NT2/D1 (cell line): ENCODE measurements at regions not wholly inside any gene's neighbourhood (a gene's known extent, or its start where the extent isn't known, plus 50 kb on each side); places are given as distances from the start of the nearest gene placed in this dataset.

Experiments
- DNase-seq: peaks from one replicate; pipeline ENCODE4 v3.0.0-alpha.2; 2011; ENCODE audit warnings: low read depth, low spot score
- H3K27me3 ChIP-seq: 2 replicates; pipeline ENCODE4 v1.6.0; 2011; ENCODE audit warnings: mild to moderate bottlenecking; ENCODE audit not compliant: insufficient read length, insufficient read depth
- H3K36me3 ChIP-seq: 2 replicates; pipeline ENCODE4 v1.6.1; 2011; ENCODE audit warnings: mild to moderate bottlenecking, low read length, mixed read lengths; ENCODE audit not compliant: insufficient read depth, insufficient read length
- H3K4me1 ChIP-seq: 2 replicates; pipeline ENCODE4 v1.5.1; 2011; ENCODE audit not compliant: insufficient read depth, insufficient read length
- H3K4me3 ChIP-seq: 2 replicates; pipeline ENCODE4 v1.5.1; 2011; ENCODE audit warnings: low read depth; ENCODE audit not compliant: insufficient read length
- H3K9ac ChIP-seq: 2 replicates; pipeline ENCODE4 v1.6.0; 2011; ENCODE audit warnings: low read depth; ENCODE audit not compliant: insufficient read length
- H3K9me3 ChIP-seq: 2 replicates; pipeline ENCODE4 v1.5.1; 2011; ENCODE audit warnings: mild to moderate bottlenecking, low read length; ENCODE audit not compliant: insufficient read depth
- SUZ12 ChIP-seq: IDR thresholded peaks from 2 replicates; pipeline ENCODE4 v1.6.1; 2011; ENCODE audit not compliant: insufficient read length, insufficient read depth; ENCODE audit errors: extremely low read depth
- YY1 ChIP-seq: IDR thresholded peaks from 2 replicates; pipeline ENCODE4 v1.6.1; 2011; ENCODE audit not compliant: insufficient read length, insufficient read depth
- ZNF274 ChIP-seq: IDR thresholded peaks from 2 replicates; pipeline ENCODE4 v1.6.1; 2011; ENCODE audit warnings: mild to moderate bottlenecking, low read depth, low read length

DNA sequence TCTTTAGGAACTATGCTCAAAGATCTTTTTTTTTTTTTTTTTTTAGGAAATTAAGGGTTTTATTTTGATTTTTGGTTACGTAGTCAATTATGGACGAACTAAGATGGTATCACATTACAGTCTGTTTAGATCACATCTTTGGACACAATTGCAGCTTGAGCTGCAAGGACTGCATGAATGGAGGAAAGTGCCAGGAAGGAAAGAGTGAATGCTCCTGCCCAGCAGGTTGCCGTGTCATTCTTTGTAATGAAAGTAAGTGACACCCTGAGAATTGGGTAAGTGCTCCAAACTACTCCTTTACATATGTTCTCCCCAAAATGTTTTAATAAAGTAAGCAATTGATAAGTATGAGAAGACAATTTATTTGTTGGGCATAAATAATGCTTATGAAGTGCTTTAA, 716.5 kb upstream of the GOLIM4 start:
- Histone ChIP-seq H3K9me3 (no peaks in the 10 kb centered on the region), H3K9ac (no peak overlapping the region), H3K36me3 (no peaks in the 10 kb centered on the region), H3K27me3 (peaks cover 14% of the 10 kb centered on the region), H3K4me3 (no peak overlapping the region), H3K4me1 (peaks cover 3% of the 10 kb centered on the region)
- TF ChIP-seq YY1 (no peak), ZNF274 (no peak), SUZ12 (no peak)
- DNase-seq: peak; percentile 78

DNA sequence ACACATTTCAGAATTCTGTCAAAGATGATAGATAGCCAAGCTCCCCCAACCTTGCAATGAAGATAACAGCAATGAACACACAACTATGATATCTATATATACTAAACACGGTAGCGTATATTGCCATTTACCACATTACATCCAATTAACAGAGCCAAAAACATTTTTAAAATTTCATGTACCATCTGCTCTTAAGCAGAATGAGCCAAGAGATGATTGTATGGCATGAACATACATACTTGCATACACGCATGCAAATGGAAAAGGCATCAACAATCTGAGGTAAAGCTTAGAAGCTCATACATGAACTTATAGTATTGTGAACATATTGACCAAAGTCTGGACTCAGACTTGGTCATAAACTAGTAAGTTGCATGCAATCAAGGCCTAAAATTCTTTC, 712.9 kb upstream of the GOLIM4 start:
- DNase-seq: no peak
- Histone ChIP-seq H3K9ac (no peak overlapping the region), H3K36me3 (no peaks in the 10 kb centered on the region), H3K4me1 (peaks cover 3% of the 10 kb centered on the region), H3K9me3 (no peaks in the 10 kb centered on the region), H3K4me3 (no peak overlapping the region), H3K27me3 (peaks cover 13% of the 10 kb centered on the region)
- TF ChIP-seq YY1 (no peak), ZNF274 (no peak), SUZ12 (no peak)

DNA sequence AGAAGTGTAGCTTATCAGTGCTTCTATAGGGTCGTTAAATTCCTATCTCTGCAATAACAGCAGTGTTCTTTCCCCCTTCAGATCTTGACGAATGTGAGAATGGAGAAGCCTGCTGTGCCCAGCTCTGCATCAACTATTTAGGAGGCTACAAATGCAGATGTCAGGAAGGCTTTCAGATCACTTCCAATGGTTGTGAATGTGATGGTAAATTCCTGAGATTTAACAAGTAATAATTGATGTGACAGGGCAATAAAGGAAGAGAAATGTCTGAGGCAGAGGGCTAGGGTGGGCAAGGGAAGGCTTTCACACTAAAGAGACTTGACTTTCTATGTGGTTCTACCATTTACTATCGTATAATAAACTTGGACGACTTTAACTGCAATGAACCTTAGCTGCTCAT, 711.7 kb upstream of the GOLIM4 start:
- Histone ChIP-seq H3K4me1 (peaks cover 3% of the 10 kb centered on the region), H3K9ac (no peak overlapping the region), H3K9me3 (no peaks in the 10 kb centered on the region), H3K27me3 (peaks cover 5% of the 10 kb centered on the region), H3K4me3 (no peak overlapping the region), H3K36me3 (no peaks in the 10 kb centered on the region)
- peak; percentile 43 for DNase-seq
- no peak for TF ChIP-seq YY1
- no peak for TF ChIP-seq ZNF274
- no peak for TF ChIP-seq SUZ12

DNA sequence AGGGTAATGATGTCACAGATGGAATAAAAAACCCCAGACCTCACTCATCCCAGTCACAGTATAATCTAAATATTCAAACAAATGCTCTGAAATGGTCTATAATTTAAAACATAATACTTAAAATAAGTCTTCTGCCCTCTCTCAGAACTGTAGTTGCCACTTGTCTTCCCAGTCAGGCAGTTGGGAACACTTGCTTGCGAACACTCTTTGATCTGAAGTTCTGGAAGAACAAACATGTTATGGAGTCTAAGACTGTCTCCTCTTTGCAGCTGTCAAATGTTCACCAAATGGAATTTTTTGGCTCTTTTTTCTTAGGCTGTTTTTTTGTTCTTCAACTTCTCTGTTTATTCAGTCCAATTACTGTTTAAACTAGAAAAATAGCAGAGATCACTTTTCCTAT, 711.1 kb upstream of the GOLIM4 start:
- no peaks in the 10 kb centered on the region for H3K36me3 ChIP-seq
- no peak overlapping the region for H3K4me3 ChIP-seq
- H3K4me1 ChIP-seq: peaks cover 3% of the 10 kb centered on the region
- H3K9me3 ChIP-seq: no peaks in the 10 kb centered on the region
- no peak for TF ChIP-seq ZNF274
- no peak for TF ChIP-seq YY1
- TF ChIP-seq SUZ12: no peak
- peaks cover 5% of the 10 kb centered on the region for H3K27me3 ChIP-seq
- no peak overlapping the region for H3K9ac ChIP-seq
- DNase-seq: no peak

DNA sequence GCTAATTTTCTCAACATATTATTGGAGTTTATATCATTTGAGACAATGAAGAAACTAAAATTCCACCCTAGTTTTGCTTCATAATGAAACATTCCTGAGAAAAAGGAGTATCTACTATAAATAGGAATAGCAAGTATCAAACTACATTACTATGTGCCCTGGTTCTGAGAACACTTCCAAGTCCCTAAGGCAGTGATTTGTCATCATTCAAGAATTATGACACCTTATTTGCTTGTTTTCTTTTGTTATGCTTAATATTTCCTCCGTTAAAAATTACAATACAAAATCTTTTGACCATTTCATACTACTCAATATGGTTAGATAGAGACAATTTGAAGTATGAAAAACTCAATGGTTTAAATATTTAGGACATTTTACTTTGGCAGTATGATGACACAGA, 707.8 kb upstream of the GOLIM4 start:
- H3K36me3 ChIP-seq: no peaks in the 10 kb centered on the region
- no peak overlapping the region for H3K9ac ChIP-seq
- TF ChIP-seq SUZ12 (no peak), ZNF274 (no peak), YY1 (no peak)
- peaks cover 3% of the 10 kb centered on the region for H3K4me1 ChIP-seq
- no peak for DNase-seq
- H3K4me3 ChIP-seq: no peak overlapping the region
- no peaks in the 10 kb centered on the region for H3K27me3 ChIP-seq
- no peaks in the 10 kb centered on the region for H3K9me3 ChIP-seq

DNA sequence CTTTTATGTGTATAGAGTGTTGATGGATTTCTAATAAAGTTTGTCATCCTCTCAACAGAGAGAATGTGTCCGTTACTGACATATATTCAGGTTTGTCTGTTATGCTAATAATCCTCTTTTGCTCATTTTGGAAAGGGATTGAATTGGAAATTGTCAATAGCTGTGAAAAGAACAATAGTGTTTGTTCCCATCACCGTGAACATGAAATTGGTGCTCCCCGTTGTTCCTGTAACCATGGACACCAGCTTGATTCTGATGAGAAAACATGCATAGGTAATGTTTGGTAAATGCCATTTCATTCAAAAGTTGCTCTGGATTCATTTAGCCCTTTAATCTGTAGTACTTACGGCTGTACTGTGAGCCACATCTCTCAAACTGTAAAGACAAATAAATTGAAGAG, 707.0 kb upstream of the GOLIM4 start:
- no peaks in the 10 kb centered on the region for H3K27me3 ChIP-seq
- H3K9ac ChIP-seq: no peak overlapping the region
- no peak for TF ChIP-seq ZNF274
- TF ChIP-seq SUZ12: no peak
- no peak for TF ChIP-seq YY1
- DNase-seq: no peak
- no peak overlapping the region for H3K4me3 ChIP-seq
- H3K9me3 ChIP-seq: no peaks in the 10 kb centered on the region
- peaks cover 3% of the 10 kb centered on the region for H3K4me1 ChIP-seq
- no peaks in the 10 kb centered on the region for H3K36me3 ChIP-seq

DNA sequence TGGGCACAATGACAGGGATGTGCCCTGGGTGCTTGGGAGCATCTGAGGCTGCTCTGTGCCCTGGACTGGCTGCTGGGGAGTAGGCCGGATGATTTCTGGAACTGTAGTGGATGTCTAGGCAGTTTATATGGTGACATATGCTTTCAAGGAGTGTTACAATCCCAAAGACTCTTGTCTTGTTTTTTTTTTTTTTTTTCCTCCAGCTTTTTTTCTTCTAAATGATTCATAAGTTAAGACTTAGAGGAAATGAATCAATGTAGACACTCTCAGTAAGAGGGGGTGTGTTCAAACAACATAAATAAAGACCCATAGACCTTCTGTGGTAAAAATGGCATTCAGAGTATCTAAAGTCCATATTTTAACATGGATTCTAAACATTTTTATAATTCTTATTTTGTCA, 706.1 kb upstream of the GOLIM4 start:
- Histone ChIP-seq H3K36me3 (no peaks in the 10 kb centered on the region), H3K4me1 (no peaks in the 10 kb centered on the region), H3K27me3 (no peaks in the 10 kb centered on the region), H3K9me3 (no peaks in the 10 kb centered on the region), H3K9ac (no peak overlapping the region), H3K4me3 (no peak overlapping the region)
- DNase-seq: no peak
- no peak for TF ChIP-seq ZNF274
- no peak for TF ChIP-seq SUZ12
- no peak for TF ChIP-seq YY1

DNA sequence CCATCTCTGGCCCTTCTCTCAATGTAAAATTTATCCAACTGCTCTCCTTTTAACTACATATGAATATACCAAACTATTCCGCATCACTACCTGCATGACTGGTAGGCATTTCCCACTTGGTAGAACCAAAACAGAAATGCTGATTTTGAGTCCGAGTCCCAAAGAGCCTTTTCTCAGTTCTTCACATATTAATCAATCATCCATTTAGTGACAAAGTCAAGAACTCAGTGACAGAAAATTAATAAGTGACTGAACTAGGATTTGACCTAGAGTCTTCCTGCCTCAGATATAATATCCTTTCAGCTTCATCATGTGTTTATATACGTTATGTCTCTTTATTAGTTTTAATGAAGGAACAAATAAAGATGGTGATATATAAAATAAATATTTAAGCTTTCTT, 700.6 kb upstream of the GOLIM4 start:
- Histone ChIP-seq H3K9ac (no peak overlapping the region), H3K9me3 (no peaks in the 10 kb centered on the region), H3K4me1 (no peaks in the 10 kb centered on the region), H3K36me3 (no peaks in the 10 kb centered on the region), H3K4me3 (no peak overlapping the region), H3K27me3 (no peaks in the 10 kb centered on the region)
- TF ChIP-seq YY1 (no peak), ZNF274 (no peak), SUZ12 (no peak)
- DNase-seq: no peak
